Body of pancreas (tissue), 4 donors: ENCODE measurements at regions not wholly inside any gene's neighbourhood (a gene's known extent, or its start where the extent isn't known, plus 50 kb on each side); places are given as distances from the start of the nearest gene placed in this dataset.

Experiments used
- POLR2A ChIP-seq, 3 donors: fragments of 450-650 bp; IDR thresholded peaks; one replicate each; pipeline ENCODE4 v1.6.1; 2016; ENCODE audit warnings: antibody characterized with exemption in 3 of 3, mild to moderate bottlenecking in 2 of 3
- TF ChIP-seq, protein P1 (sequence below), 7 experiments: fragments of 450-650 bp in 4 of 7; fragments of 200-600 bp in 3 of 7; sonication (generic) in 3 of 7; IDR thresholded peaks; one replicate each; pipeline ENCODE4 v1.5.1; 2016 to 2019; ENCODE audit warnings: antibody characterized with exemption in 7 of 7

- TF ChIP-seq, protein P1, sequence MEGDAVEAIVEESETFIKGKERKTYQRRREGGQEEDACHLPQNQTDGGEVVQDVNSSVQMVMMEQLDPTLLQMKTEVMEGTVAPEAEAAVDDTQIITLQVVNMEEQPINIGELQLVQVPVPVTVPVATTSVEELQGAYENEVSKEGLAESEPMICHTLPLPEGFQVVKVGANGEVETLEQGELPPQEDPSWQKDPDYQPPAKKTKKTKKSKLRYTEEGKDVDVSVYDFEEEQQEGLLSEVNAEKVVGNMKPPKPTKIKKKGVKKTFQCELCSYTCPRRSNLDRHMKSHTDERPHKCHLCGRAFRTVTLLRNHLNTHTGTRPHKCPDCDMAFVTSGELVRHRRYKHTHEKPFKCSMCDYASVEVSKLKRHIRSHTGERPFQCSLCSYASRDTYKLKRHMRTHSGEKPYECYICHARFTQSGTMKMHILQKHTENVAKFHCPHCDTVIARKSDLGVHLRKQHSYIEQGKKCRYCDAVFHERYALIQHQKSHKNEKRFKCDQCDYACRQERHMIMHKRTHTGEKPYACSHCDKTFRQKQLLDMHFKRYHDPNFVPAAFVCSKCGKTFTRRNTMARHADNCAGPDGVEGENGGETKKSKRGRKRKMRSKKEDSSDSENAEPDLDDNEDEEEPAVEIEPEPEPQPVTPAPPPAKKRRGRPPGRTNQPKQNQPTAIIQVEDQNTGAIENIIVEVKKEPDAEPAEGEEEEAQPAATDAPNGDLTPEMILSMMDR (IDR thresholded peaks at IDR 0.05) = no peak
- no peak for TF ChIP-seq POLR2A (IDR thresholded peaks at IDR 0.05)
These were observed 1351.6 kb upstream of the PABPC4L start for GRCh38 chr4:135553213-135553612.
